HL-60/S4 (cell line): ENCODE measurements at regions not wholly inside any gene's neighbourhood (a gene's known extent, or its start where the extent isn't known, plus 50 kb on each side); places are given as distances from the start of the nearest gene placed in this dataset.

ENCODE experiments used
- in situ Hi-C: fragments of 300-500 bp; cut with MboI; formaldehyde crosslinking; loops from 2 replicates; pipeline ENCODE4 v1.14.3; 2022; ENCODE audit warnings: low sequenced_read_pairs

GRCh38 chr2:209331291-209331844, 92.5 kb upstream of the MAP2 start:
- in situ Hi-C loops, result loop anchor here (25.0 kb wide), 1 partner anchor 631 kb away; no protein-coding TSS in a partner anchor

GRCh38 chr2:209334188-209335017, 89.4 kb upstream of the MAP2 start:
- in situ Hi-C loops, result loop anchor here (25.0 kb wide), 1 partner anchor 628 kb away; no protein-coding TSS in a partner anchor

DNA sequence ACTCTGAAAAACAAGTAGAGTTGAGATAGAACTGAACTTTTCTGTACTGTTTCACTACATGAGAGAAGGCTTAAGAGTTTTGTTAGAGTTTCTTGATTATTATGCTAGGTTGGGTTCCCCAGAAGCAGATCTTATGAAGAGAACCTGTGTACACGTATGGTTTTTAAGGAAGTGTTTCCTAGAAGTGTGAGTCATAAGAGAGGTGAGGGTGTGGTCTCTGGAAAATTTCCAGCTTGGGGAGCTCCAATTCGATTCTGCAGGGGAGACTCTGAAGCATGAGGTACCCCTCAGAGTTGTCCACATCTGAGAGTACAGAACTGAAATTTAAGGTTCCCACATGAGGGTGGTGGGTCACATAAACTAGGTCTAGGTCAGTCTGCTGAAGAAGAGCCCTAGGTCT, 83.3 kb upstream of the MAP2 start:
- in situ Hi-C loops, result loop anchor here (25.0 kb wide), 1 partner anchor 622 kb away; no protein-coding TSS in a partner anchor

DNA sequence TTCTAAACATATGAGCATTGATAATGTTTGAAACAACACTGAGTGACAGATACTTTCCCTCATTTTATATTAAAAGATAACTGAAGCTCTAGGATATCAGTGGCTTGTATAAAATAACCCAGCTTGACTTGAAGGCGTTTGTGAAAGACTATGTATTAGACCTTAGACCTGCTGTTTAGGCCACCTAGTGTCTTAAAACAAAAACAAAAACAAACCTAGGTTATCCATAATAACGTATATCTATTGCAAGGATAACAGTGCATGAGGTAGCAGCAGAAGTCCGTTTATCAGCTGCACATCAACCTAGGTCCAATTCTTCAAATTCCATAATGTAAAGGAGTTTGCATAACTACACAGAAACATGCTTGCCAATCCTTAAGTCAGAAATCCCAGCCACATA, 79.5 kb upstream of the MAP2 start:
- in situ Hi-C loops, result loop anchor here (25.0 kb wide), 1 partner anchor 618 kb away; no protein-coding TSS in a partner anchor

DNA sequence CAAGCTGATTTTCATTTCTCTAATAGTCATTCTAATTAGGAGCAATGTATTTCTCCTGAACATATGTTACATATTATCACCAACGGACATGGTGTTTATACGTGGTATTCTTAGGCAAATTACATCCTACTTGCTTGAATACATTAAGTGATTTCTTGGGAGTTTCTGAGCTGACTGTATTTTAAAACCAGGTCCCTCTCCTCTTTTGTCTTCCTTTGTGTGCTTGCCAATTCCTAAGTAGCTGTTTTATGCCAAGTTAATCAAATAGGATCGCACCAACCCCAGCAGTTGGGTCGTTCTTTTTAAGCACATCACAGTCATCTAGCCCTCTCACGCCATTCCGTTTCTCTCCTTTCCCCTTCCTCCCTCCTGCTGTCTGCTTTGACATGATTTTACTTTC, 75.4 kb upstream of the MAP2 start:
- in situ Hi-C loops, result loop anchor here (25.0 kb wide), 1 partner anchor 614 kb away; no protein-coding TSS in a partner anchor

DNA sequence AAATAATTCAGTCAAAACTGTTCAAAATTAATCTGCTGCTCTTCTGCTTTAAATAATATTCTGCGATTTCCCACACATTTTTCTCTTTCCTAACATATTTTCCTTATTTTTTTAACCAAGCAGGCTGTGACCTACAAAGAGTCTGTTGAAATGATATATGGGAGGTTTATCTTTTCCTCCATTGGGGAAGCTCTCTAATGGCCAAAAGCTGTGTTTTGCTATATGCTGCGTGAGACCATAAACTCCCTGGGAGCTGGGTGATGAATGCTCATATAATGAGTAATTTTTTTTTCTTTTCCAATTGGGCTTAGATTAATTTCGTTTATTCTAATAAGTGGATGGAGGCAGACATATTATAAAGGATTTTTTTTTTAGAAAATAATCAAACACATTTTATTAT, 72.2 kb upstream of the MAP2 start:
- in situ Hi-C loops, result no loop called here

- in situ Hi-C loops, result no loop called here
Measured at GRCh38 chr2:209358992-209359391, 64.9 kb upstream of the MAP2 start.

GRCh38 chr2:209367075-209367747, 56.6 kb upstream of the MAP2 start:
- in situ Hi-C loops, result no loop called here

DNA sequence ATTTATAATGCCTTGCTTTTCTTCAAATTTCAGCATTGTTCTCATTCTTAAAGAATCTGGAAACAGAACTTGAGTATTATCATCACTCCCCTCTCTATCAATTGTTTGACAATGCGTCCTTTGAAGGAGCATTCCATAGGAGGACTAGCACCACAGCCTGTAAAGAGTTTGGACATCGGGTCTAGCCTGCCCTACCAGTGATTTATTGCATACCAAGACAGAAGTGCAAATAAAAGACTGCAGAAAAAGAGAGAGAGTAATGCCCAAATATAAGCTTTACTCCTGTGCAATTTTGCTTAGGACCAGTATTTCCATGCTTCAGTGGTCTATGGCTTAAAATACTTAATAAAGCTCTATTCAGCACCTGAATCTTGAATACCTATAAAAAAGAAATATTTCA, 55.4 kb upstream of the MAP2 start:
- in situ Hi-C loops, result no loop called here

DNA sequence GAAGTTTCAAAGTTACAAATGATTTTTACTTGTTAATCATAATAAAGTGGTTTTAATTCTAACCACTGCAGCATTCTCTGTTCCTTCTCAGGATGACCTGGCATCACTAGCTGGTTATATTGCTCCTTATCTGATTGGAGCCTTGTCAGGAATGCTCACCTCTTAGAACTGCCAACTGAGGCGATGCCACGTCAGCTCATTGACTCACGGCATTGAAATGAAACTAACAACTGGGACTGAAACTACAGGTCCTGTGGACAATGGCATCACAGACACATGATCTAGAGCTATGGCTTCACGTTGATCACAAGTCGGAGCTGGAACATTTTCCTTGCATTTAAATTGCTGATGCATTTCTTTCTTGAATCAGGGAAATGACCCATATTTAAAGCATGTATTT, 54.9 kb upstream of the MAP2 start:
- in situ Hi-C loops, result no loop called here

DNA sequence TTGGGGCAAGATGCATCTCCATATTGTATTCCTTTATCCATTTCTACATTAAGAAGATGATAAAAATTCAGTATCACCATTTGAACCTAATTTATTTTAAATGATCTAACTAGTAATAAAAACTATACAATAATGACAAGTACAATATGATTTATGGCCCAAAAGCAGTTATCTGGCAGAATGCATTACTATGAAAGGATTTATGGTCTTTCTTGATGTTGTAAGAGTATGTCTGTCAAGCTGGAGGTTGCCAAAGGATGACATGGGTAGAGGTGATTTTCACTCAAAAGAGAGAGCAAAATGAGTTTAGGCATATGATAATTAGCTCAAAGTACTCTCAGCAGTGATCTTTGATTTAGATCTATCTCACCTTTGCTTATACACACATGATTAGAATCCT, 54.2 kb upstream of the MAP2 start:
- in situ Hi-C loops, result no loop called here

DNA sequence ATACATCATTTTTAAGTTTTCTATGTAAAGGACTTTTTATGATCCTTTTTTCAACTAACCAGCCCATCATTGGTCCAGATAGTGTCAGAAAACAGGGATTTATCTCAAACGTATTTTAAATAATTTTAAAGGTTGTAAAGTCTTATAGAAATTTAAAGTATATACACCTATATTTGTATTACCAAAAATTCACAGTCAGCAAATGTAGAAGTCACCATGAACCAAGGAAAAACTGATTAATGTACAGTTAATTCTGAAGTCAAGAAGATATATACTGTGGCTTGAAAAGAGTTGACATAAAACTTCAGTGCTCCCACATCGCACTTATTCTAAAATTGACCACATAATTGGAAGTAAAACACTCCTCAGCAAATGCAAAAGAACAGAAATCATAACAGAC, 52.4 kb upstream of the MAP2 start:
- in situ Hi-C loops, result no loop called here
